B cell (primary cell): ENCODE measurements at regions not wholly inside any gene's neighbourhood (a gene's known extent, or its start where the extent isn't known, plus 50 kb on each side); places are given as distances from the start of the nearest gene placed in this dataset.

Experiments
- EZH2 ChIP-seq: IDR thresholded peaks from 2 replicates; pipeline ENCODE4 v1.6.1; 2012; ENCODE audit warnings: borderline replicate concordance, low read depth, mild to moderate bottlenecking, moderate library complexity, low read length; ENCODE audit not compliant: insufficient read depth, poor library complexity, severe bottlenecking
- TF ChIP-seq, protein P1 (sequence below): fragments of 200-600 bp; IDR thresholded peaks from one replicate; pipeline ENCODE4 v1.8.0; 2022; ENCODE audit warnings: antibody characterized with exemption, mild to moderate bottlenecking

- TF ChIP-seq EZH2, result no peak
- TF ChIP-seq, protein P1, sequence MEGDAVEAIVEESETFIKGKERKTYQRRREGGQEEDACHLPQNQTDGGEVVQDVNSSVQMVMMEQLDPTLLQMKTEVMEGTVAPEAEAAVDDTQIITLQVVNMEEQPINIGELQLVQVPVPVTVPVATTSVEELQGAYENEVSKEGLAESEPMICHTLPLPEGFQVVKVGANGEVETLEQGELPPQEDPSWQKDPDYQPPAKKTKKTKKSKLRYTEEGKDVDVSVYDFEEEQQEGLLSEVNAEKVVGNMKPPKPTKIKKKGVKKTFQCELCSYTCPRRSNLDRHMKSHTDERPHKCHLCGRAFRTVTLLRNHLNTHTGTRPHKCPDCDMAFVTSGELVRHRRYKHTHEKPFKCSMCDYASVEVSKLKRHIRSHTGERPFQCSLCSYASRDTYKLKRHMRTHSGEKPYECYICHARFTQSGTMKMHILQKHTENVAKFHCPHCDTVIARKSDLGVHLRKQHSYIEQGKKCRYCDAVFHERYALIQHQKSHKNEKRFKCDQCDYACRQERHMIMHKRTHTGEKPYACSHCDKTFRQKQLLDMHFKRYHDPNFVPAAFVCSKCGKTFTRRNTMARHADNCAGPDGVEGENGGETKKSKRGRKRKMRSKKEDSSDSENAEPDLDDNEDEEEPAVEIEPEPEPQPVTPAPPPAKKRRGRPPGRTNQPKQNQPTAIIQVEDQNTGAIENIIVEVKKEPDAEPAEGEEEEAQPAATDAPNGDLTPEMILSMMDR, result no peak
Observed at GRCh38 chr6:22670605-22671004, 101.2 kb downstream of the HDGFL1 start.
